Adrenal gland (tissue), 5 donors: ENCODE measurements at regions not wholly inside any gene's neighbourhood (a gene's known extent, or its start where the extent isn't known, plus 50 kb on each side); places are given as distances from the start of the nearest gene placed in this dataset.

ENCODE experiments used
- POLR2A ChIP-seq, 2 donors: fragments of 450-650 bp; IDR thresholded peaks; one replicate each; pipeline ENCODE4 v1.6.1; 2017; ENCODE audit warnings: antibody characterized with exemption in 2 of 2, mild to moderate bottlenecking in 2 of 2, moderate library complexity in 1 of 2
- TF ChIP-seq, protein P1 (sequence below), 6 experiments: fragments of 450-650 bp in 4 of 6; fragments of 200-600 bp in 2 of 6; sonication (generic) in 1 of 6; IDR thresholded peaks; 1 replicate in 5 of 6; 2 replicates in 1 of 6; pipeline versions ENCODE4 v1.5.1 to v1.8.0; 2016 to 2021; ENCODE audit warnings: antibody characterized with exemption in 6 of 6, mild to moderate bottlenecking in 2 of 6, moderate library complexity in 1 of 6
- donor health status: DM: no; HTN: no; CAD: no.

DNA sequence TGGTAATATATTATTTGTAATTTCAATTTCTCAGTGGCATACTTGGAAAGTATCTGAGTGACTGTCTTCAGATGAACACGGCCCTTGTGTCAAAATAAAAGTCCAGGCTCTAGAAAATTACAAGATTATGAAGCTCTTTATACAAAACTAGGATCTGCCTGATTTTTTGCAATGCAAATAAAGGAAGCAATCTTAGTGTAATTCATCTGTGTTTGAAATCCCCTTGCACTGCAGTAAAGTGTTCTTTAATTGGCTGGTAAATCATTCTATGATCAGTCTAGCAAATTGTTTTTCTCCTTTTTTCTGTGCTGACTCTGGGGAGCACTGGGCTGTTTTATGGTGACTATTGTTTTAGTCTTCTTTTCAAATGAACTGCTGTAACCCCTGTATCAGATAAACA lies 1039.0 kb downstream of the SOCS6 start:
- TF ChIP-seq, protein P1, sequence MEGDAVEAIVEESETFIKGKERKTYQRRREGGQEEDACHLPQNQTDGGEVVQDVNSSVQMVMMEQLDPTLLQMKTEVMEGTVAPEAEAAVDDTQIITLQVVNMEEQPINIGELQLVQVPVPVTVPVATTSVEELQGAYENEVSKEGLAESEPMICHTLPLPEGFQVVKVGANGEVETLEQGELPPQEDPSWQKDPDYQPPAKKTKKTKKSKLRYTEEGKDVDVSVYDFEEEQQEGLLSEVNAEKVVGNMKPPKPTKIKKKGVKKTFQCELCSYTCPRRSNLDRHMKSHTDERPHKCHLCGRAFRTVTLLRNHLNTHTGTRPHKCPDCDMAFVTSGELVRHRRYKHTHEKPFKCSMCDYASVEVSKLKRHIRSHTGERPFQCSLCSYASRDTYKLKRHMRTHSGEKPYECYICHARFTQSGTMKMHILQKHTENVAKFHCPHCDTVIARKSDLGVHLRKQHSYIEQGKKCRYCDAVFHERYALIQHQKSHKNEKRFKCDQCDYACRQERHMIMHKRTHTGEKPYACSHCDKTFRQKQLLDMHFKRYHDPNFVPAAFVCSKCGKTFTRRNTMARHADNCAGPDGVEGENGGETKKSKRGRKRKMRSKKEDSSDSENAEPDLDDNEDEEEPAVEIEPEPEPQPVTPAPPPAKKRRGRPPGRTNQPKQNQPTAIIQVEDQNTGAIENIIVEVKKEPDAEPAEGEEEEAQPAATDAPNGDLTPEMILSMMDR (IDR thresholded peaks at IDR 0.05), result no peak
- TF ChIP-seq POLR2A (IDR thresholded peaks at IDR 0.05), result no peak
